SK-N-SH (cell line): ENCODE measurements at regions not wholly inside any gene's neighbourhood (a gene's known extent, or its start where the extent isn't known, plus 50 kb on each side); places are given as distances from the start of the nearest gene placed in this dataset.

ENCODE experiments used
- CTCF ChIP-seq: fragments of 200-600 bp; sonication (generic); IDR thresholded peaks from 2 replicates; pipeline ENCODE4 v1.6.1; 2017; ENCODE audit warnings: antibody characterized with exemption, mild to moderate bottlenecking, moderate library complexity
- EP300 ChIP-seq, 2 experiments: IDR thresholded peaks; 2 replicates each; pipeline versions ENCODE4 v1.4.0 to v1.6.1; 2012; ENCODE audit warnings: borderline replicate concordance in 1 of 2, low read depth in 1 of 2, low read length in 1 of 2
- EZH2phosphoT487 ChIP-seq: fragments of 200-600 bp; sonication (generic); IDR thresholded peaks from 2 replicates; pipeline ENCODE4 v1.6.1; 2017; ENCODE audit warnings: low read depth, mixed run types, mild to moderate bottlenecking, antibody characterized with exemption, moderate library complexity, borderline replicate concordance
- GABPA ChIP-seq: IDR thresholded peaks from 2 replicates; pipeline ENCODE4 v1.4.0; 2012; ENCODE audit warnings: low read depth, mild to moderate bottlenecking
- GATA2 ChIP-seq: sonication (generic); formaldehyde crosslinking; IDR thresholded peaks from 2 replicates; pipeline ENCODE4 v1.5.0; 2020; ENCODE audit warnings: mild to moderate bottlenecking, missing genetic modification reagents
- POLR2AphosphoS5 ChIP-seq: IDR thresholded peaks from 2 replicates; pipeline ENCODE4 v1.6.1; 2012; ENCODE audit warnings: low read depth, low read length
- RAD21 ChIP-seq: IDR thresholded peaks from 2 replicates; pipeline ENCODE4 v1.6.1; 2012; ENCODE audit warnings: mild to moderate bottlenecking, low read length
- REST ChIP-seq: IDR thresholded peaks from 2 replicates; pipeline ENCODE4 v1.6.1; 2012; ENCODE audit warnings: mild to moderate bottlenecking, low read depth, low read length, moderate library complexity
- RXRA ChIP-seq: IDR thresholded peaks from 2 replicates; pipeline ENCODE4 v1.4.0; 2012; ENCODE audit warnings: low read depth, mild to moderate bottlenecking, borderline replicate concordance
- ZBTB33 ChIP-seq: IDR thresholded peaks from 2 replicates; pipeline ENCODE4 v1.4.0; 2012; ENCODE audit warnings: low read depth, borderline replicate concordance

- TF ChIP-seq ZBTB33 = no peak
- TF ChIP-seq CTCF = no peak
- TF ChIP-seq RAD21 = no peak
- no peak for TF ChIP-seq GABPA
- no peak for TF ChIP-seq REST
- TF ChIP-seq RXRA = no peak
- TF ChIP-seq EP300 (IDR thresholded peaks at IDR 0.05; ENCODE audit: borderline replicate concordance in 1 of 2, low read depth in 1 of 2, low read length in 1 of 2) = no peak
- TF ChIP-seq GATA2 (CRISPR knock-in tag) = no peak
- TF ChIP-seq EZH2phosphoT487 = no peak
- TF ChIP-seq POLR2AphosphoS5 = no peak
Observed at GRCh38 chr12:29879606-29880308, 96.0 kb upstream of the TMTC1 start.
